T1000 (cell line): ENCODE measurements at regions not wholly inside any gene's neighbourhood (a gene's known extent, or its start where the extent isn't known, plus 50 kb on each side); places are given as distances from the start of the nearest gene placed in this dataset.

Source experiments
- DNase-seq: peaks from one replicate; lab custom pipeline; 2025; ENCODE audit warnings: mixed read lengths; lab: John Stamatoyannopoulos, UW

DNA sequence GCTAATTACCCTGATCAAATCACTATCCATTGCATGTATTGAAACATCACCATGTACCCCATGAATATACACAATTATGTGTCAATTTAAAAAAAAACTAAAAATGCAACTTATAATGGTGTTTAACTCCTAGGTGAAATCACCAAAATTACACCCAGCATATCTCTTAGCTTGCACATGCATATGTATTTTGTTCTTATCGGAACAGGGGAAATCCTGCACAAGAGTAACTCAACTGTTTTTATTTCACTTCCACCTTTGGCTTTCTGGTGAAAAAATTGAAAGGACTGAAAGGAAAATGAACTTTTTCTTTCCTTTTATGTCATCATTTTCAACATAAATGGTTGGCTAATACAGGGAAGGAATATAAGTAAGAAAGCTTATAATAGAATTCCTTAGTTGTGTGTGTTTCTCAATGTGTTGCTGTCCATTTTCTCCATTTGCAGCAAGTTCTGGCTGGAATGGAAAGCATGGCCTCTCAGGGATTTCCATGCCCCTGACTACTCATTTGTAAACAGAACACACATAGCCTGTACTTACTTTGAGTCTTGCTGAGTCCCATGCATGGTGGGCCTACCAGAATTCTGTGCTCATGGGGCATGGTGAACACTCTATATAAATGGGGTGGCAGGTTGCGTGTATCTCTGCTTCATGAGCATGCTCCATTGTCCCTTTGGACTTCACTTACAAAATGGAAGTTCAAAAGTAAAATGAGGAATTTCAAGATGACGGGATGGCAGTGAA lies 462.0 kb downstream of the HS3ST3B1 start:
- no peak for DNase-seq

DNA sequence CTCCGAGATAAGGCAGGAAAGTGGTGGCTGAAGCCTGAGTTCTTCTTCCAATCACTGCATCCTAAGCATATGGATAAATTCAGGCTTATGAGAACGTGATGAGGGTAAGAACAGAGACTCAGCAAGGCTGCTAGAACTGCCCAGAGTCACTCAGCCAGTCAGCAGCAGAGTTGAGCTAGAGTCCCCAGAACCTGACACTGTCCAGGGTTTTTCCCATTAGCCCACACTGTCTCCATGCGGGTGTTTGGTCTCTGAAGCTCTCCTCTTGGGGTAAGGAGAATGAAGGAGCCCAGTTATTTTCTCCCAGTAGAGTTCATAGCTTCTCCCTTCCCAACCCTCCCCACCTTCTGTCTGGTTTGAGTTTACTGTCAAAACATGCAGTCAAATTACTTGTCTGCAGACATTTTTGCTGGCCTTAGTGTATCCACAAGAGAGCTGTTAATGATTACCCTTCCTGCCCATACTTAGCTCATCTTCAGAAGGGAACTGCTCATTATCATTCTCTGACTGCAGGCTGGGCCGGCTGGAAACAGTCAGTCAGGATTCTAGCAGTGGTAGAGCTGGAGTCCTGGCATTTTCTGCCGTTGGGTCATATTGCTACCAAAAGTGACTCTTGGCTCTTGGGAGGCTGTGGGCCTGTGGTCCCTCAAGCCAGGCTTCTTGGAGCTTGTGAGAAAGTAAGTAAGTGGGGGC lies 460.0 kb downstream of the HS3ST3B1 start:
- no peak for DNase-seq

DNA sequence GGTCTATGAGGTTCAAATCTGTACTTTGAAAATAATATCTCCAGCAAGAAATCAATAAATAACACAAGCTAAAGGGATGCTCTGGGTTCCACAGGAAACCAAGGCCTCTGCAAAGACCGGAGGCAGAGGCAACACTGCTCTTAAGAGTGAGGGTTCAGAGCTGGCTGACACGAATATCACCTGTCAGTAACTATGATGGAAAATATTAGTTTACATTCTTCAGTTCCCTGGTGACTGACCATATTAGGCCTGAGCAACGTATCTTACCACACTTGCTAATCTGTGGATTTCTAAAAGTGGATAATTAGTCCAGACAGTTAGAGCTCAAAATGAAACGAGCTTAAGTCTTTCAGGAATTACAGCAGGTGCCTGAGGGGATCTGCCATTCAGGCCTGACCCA lies 459.3 kb downstream of the HS3ST3B1 start:
- no peak for DNase-seq

DNA sequence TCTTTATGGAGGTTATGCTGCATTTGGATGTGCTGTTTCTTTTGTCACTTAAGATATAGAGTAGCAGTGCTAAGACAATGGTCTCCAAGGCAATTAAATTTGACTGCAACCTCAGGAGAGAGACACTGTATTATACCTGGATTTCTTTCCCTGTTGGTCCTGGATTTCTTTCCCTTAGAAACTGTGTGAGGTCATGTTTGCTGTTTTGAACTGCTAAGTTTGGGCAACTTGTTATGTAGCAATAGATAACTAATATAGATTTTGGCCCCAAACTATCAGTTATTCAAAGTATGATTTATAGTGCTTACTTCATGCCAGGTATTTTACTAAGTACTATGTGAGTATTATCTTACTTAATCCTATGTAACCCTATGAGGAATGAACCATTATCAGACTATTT lies 458.4 kb downstream of the HS3ST3B1 start:
- DNase-seq = no peak

DNA sequence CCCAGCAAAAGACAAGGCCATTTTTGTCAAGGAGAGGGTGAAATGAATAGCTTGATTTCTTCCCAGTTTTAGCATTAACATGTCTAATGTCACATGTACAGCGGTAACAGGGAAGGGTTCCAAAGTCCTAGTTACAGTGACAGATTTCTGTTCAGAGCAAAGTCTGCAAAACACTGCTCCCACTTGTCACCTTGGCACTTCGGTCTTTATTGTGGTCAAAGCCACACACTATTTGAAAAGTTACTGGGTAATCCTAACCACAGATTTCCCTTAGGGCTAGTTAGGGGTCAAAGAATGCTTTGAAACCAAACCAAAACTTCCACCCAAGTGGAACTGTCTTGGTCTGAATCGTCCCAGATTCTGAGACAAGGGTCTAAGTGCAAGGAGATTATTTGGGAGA lies 455.6 kb downstream of the HS3ST3B1 start:
- DNase-seq = no peak

DNA sequence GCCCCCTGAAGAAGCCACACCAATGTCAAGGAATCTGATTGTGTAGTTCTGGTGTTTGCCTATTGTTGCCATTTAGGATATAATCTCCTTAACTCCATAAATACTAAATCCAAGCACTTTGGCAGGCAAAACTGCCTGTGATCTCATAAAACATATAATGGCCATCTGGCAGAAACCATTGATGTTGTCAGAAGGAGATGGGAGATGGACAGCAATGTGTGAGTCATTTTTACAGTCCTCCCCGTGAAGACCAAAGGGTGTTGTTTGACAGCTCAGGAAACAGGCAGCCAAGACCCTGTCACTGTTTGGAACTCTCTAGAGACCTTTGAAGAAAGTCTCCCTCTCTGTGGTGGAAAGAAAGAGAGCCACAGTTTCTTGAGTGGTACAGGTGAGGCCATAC lies 454.1 kb downstream of the HS3ST3B1 start:
- no peak for DNase-seq

DNA sequence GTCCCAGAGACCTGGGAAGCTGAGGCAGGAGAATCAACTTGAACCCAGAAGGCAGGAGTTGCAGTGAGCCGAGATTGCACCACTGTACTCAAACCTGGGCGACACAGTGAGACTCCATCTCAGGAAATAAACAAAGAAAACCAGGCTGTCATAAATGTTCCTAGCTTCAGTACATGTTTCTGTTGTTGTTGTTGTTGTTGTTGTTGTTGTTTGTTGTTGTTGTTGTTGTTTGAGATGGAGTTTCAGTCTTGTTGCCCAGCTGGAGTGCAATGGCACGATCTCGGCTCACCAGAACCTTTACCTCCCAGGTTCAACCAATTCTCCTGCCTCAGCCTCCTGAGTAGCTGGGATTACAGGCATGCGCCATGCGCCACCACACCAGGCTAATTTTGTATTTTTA lies 452.5 kb downstream of the HS3ST3B1 start:
- DNase-seq = no peak

DNA sequence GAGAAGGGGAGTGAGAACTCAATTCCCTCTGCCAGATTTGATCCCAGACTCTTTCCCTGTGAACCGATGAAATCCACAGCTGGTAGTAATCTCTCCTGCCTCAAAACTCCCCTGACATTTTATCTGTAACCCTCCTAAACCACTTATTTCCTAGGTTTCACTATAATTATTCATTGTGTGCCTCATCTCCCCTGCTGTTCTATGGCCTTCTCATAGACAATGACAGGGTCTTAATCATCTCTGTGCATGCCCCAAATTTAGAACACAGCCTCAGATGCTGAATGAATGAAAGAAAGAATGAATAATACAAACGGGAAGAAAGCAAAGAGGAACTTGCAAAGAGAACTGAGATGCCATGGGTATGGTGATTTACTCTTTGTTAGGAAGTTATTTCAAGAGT lies 451.1 kb downstream of the HS3ST3B1 start:
- no peak for DNase-seq

DNA sequence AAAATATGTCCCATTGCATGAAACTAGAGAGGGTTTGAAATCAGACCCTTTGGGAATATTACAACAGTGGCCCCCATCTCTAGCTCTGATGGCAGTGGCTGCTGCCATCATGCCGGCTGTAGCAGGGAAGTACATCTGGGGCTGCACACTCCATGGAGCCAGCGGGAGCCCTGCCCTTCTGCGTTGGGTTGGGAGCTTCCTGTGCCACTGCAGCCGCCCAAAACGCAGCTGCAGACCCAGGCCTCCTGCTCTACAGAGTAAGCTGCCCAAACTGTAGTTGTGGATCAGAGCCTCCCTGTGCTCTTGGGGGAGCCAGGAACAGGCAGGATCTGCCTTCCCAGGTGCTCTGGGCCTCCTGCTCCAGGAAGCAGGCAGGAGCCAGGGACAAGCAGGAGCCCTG lies 450.0 kb downstream of the HS3ST3B1 start:
- DNase-seq = no peak

DNA sequence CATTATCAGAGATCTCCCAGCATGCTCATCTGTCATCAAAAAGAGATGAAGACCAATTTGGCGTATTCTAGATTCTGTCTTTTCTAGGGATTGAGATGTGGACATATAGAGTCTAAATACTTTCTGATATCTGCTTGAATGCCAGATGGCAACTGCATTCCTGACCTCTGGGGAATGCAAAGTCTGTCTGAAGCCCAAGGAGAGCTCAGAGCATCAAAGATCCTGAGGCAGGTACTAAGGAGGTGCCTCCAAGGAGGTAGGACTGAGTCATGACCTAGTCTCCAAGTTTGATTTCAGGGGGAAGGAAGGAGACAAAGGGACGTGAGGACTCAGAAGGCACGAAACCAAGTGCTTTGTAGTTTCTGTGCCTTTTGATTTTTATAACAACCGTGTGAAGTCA lies 448.4 kb downstream of the HS3ST3B1 start:
- no peak for DNase-seq

DNA sequence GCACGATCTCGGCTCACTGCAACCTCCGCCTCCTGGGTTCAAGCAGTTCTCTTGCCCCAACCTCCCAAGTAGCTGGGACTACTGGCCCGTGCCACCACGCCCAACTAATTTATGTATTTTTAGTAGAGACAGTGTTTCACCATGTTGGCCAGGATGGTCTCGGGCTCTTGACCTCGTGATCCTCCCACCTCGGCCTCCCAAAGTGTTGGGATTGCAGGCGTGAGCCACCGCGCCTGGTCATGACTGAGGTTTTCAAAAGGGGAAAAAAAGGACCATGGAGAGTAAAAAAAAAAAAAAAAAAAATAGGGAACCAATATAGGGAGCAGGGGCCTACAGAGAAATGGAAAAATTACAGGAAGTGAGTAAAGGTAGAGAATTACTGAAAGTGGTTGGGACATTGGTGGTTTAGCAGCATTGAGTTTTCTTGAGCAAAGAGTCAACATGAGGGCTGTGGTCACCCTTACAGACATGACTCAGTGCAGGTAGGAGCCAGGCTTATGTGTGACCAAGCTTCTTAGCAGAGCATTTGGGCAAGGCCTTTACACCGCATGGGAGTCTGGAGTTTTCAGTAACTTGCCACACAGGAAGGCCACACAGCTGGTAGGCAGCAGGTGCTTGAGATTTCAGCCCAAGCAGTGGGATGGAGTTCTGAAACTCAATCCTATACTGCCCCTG lies 447.3 kb downstream of the HS3ST3B1 start:
- DNase-seq = no peak

DNA sequence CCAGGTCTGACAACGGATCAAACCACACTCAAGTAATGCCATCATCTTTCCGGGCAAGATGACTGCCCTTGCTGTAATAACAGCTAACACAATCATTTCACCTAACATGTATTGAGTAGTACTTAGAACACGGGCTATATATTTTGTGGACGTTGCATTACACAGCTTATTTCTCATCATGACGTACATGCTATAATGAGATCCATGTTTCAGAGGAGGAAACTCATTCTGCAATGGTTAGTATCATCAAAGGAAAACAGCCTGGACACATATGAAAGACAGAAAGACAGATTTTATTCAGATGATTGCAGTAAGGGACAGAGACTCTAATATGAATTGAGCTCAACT lies 446.7 kb downstream of the HS3ST3B1 start:
- no peak for DNase-seq

DNA sequence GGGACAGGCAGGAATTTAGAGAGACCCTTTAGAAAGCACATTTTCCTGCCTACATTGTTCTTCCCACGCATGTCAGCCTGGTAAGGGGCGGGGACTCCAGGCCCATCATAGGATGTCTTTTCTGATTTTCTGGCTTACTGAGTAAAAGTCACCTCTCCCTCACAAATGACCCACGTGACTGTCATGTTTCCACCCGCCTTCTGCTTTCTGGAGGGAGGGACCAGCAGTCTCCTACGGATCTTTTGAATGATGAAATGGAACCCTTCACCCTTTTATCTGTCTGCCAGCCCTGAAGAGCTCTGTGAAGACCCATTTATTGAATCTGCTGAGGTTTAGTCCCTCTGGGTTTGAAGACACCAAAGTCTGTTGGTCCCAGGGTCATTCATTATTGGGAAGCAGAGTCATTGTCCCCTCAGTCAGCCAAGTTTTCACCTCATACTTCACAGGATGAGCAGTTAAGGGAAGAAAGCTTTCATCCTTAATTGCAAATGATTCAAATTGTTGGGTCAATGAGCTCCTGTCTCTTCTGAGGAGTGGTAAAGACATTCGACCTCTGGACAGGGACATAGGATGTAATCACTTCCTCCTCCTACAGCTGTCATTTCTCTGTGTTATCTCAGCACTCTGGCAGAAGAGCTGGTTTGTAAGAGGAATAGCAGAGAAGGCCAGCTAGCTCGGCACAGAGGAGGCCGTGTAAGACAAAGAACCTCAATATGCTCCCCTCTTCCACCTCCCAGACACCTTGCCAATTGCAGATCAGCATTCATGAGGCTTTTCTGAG lies 446.1 kb downstream of the HS3ST3B1 start:
- no peak for DNase-seq

DNA sequence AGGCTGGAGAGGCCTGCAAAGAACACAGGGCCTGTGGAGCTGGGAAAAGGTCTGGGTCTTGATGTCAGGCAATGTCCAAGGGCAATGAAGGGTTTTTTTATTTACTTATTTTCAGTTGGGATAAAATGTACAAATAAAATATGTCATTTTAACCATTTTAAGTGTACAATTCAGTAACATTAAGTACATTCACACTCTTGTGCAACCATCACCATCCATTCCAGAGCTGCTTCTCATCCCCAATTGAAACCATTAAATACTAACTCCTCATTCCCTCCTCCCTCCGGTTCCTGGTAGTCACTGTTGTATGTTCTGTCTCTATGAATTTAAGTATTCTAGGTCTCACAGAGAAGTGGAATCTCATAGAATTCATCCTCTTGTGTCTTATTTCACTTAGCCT lies 444.7 kb downstream of the HS3ST3B1 start:
- no peak for DNase-seq

DNA sequence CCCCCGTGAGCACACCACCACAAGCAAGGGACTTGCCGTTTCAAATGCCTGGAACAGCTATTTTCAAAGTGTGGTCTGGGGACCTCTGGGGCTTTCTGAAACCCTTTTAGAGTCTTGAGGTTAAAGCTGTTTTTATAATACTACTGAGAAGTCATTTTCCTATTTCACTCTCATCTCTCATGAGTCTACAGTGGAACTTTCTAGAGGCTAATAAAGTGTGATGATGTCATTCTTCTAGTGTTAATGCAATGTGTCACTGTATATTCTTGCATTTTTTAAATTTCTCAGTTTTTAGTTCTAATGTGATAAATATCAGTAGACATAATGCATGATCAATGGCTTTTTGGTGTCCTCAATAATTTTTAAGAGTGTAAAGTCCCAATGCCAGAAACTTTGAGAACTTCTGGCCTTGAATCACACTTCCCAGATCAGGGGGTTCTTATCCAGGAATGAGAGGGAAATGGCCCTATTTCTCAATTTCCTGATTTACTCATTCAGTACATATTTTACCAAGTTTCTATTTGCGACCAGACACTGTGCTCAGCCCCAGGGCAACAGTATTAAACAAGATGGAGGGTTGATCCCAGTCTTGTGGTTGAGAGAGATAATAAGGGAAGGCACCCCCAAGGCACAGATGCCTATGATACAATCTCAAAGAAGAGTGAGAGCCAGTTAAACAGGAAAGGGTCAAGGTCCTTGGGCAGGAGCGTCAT lies 444.0 kb downstream of the HS3ST3B1 start:
- DNase-seq = peak; percentile 64

DNA sequence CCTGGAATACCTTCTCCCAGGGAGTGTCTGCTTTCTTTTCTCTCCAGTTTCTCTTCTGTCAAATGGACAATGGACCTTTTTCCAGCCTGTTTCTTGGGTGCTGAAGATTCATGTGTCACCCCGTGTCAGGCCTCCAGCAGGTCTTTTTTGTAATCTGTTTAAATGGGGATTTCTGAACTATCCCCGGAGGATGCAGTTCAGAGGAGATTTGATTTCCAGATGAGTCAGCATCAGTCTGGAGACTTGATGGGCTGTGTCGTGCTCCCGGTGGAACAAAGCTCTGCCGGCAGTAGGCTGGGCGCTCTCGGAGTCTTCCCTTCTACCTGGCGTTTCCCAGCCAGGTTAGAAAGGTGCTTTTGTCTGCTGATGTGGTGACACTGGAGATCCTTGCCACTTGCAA lies 440.6 kb downstream of the HS3ST3B1 start:
- DNase-seq = peak; percentile 40

DNA sequence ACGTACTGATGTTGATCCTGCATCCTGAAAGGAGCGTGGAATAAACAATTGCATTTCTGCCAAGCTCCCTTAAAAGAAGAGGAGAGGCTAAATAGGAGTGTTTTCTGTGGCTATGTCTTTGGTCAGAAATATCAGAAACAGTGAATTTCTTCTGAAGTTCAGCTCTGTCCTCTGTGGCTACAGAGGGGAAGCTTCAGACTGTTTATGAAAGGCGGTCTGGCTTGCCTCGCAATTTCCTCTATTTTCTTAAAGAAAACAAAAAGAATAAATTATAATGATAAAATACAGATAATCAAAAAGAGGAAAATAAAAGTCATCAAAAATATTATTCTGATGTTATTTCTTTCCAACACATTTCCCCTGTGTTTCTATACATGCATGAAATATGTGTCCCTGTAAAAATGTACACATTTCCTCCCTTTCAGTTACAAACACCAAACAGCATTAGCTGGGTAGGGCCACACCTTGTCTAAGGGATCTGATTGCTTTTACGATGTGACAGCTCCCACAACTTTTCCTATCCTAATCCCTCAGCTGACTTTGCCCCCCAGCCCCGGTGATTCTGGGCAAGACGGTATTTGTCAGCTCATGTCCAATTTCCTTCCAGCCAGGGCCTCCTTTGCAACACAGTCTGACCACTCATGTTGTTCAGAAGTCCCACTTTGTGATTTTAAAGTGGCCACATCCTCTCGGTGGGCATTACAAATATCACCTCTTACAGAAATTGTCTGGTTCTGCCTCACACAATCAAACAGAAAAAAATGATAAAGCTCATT lies 439.0 kb downstream of the HS3ST3B1 start:
- DNase-seq = no peak

DNA sequence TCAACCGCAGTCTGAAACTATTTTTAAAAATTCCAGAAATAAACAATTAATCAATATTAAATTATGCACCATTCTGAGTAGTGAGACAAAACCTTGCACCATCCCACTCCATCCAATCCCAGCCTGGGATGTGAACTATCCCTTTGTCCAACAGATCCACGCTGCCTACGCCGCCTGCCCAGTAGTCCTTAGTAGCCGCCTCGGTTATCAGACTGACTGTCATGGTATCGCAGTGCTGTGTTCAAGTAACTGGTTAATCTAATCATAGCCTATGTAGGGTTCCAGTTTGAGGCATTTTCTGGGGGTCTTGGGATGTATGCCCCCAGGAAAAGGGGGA lies 437.7 kb downstream of the HS3ST3B1 start:
- no peak for DNase-seq

DNA sequence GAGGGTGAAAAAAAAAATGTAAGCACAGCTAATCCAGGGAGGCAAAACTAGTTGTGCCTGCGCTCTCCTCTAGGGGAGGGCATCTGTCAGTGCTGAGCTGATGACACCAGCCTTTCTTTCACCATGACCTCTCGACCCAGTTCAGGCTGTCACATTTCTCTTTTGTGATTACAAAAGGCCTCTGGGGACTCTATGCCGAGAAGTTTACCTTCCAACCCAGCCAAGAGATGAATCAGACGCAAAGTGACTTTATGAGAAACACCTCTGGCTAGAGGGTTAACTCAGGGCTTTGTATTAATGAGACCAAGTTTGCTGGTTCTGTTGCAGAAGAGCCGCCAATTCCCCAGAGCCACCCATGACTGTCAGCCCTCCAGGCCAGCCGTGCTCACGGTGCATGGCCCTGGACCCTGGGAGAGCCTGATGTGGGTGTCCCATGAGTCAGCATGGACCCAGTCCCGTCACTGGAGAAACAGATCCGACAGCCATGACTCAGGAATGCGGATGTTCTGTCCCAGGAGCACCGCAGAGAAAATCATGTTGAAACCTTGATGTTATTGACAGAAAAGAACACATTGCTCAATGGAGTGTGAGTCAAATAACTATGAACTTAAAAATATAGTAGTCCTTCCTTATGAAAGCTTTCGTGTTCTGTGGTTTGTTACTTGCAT lies 437.2 kb downstream of the HS3ST3B1 start:
- DNase-seq = peak; percentile 98

DNA sequence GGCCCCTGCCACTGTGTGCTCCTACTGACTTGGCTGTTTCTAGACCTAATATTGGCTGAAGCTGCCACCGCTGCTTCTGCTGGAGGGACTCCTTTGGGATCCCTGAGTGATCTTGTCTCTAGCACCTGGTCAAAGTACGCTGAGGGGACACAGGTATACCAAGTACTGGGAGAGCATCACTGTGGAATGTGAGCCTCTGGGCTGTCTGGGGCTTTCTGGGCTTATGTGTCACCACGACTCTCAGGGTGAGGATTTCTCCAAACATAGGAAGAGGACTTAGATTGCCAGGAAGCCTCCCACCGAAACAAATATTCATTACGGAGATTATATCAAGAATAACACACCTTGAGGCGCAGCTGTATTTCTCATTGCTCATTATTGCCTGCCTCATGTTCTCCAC lies 435.8 kb downstream of the HS3ST3B1 start:
- DNase-seq = no peak

DNA sequence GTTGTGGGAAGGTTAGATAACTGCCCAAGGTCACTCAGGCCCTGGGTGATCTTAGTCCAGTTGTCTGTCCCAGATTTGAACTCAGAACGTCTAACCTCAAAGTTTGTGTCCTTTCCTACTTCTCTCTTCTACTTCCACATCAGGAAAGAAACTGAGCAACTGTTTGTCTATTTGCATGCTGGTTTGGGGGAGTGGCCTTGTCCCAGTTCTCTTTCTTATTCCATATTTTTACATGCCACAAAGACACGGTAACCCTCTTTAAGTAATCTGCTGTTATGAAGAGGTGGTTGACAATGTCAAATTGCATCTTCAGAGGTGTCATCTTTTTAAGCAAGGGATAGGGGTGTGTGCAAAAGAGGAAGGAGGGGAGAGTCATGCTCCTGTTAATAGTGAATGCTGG lies 432.5 kb downstream of the HS3ST3B1 start:
- no peak for DNase-seq
